ENCODE measurements at regions not wholly inside any gene's neighbourhood (a gene's known extent, or its start where the extent isn't known, plus 50 kb on each side); places are given as distances from the start of the nearest gene placed in this dataset.
"Not testable (repeated sequence)": the region's sequence is repeated elsewhere in the genome, so short reads cannot be mapped to it uniquely, and the experiment has no call there.

DNA sequence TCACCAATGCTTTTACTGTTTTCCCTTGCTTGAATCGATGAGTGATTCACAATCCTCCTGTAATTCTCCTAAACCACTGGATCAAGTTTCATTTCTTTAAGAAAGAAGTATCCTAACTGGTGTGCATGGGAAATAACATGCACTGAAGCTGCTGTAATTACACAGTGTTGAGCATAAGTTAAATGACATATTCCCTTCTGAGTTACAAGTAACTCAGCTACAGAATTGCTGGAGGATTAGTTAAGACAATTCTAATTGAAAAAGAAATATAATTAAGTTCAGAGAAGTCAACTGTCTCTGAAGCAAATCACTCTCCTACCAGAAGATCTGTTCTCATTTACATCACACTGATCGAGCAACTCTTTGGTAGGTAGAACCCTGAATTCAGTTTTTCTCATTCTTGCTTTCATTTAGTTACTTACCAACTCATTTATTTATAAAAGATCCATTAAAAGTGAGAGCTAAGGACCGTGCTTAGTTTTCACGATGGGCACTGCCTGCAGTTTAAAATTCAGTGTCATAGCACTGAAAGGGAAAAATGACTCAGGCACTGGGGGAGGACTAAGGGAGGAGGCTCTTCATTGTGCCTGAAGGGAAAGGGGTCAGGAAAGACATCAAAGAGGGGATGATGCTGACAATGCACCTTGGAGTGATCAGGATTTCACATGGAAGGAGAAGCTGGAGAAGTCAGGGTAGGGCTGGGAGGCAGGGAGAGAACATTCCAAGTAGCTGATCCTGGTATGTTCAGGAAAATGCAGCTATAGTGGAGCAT is 327.2 kb downstream of the EMP1 start:
- Histone ChIP-seq H3K9me3 (ENCODE audit: control insufficient read depth in 4 of 4, insufficient read depth in 3 of 4, low read length in 3 of 4) (no peaks in the 10 kb centered on the region), H3K27me3 (ENCODE audit: control insufficient read depth in 3 of 3, insufficient read depth in 3 of 3, low read length in 2 of 3) (no peaks in the 10 kb centered on the region), H3K27ac (ENCODE audit: low read depth in 1 of 2, low read length in 1 of 2) (no peak overlapping the region), H3K36me3 (ENCODE audit: control insufficient read depth in 4 of 4, insufficient read depth in 4 of 4, low read length in 4 of 4) (no peaks in the 10 kb centered on the region), H3K4me3 (no peak overlapping the region), H3K4me1 (ENCODE audit: control insufficient read depth in 5 of 5, insufficient read depth in 5 of 5, low read length in 5 of 5) (peaks cover 0 to 2% (median 0%) of the 10 kb centered on the region in 5 donors), H3K9ac (ENCODE audit: insufficient read depth in 1 of 2, low read length in 2 of 2) (no peak overlapping the region)
- no peak for DNase-seq
- 78 to 80% methylated on average over 4 of the region's 4 CpGs for WGBS, 2 donors
- no peak for ATAC-seq (ENCODE audit: insufficient read depth, low FRiP score)
- TF ChIP-seq, protein P1, sequence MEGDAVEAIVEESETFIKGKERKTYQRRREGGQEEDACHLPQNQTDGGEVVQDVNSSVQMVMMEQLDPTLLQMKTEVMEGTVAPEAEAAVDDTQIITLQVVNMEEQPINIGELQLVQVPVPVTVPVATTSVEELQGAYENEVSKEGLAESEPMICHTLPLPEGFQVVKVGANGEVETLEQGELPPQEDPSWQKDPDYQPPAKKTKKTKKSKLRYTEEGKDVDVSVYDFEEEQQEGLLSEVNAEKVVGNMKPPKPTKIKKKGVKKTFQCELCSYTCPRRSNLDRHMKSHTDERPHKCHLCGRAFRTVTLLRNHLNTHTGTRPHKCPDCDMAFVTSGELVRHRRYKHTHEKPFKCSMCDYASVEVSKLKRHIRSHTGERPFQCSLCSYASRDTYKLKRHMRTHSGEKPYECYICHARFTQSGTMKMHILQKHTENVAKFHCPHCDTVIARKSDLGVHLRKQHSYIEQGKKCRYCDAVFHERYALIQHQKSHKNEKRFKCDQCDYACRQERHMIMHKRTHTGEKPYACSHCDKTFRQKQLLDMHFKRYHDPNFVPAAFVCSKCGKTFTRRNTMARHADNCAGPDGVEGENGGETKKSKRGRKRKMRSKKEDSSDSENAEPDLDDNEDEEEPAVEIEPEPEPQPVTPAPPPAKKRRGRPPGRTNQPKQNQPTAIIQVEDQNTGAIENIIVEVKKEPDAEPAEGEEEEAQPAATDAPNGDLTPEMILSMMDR (IDR thresholded peaks at IDR 0.05; ENCODE audit: control extremely low read depth, extremely low read depth), result no peak

DNA sequence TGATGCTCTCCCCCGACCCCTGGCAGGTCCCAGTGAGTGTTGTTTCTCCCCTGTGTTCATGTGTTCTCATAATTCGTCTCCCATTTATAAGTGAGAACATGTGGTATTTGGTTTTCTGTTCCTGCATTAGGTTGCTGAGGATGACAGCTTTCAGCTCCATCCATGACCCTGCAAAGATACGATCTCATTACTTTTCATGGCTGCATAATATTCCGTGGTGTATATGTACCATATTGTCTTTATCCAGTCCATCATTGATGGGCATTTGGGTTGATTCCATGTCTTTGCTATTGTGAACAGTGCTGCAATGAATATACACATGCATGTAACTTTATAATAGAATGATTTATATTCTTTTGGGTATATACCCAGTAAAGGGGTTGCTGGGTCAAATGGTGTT is 321.5 kb downstream of the EMP1 start:
- H3K4me3 ChIP-seq; H3K4me1 ChIP-seq (ENCODE audit: control insufficient read depth in 5 of 5, insufficient read depth in 5 of 5, low read length in 5 of 5); ATAC-seq (ENCODE audit: insufficient read depth, low FRiP score); DNase-seq; H3K9ac ChIP-seq (ENCODE audit: insufficient read depth in 1 of 2, low read length in 2 of 2); H3K36me3 ChIP-seq (ENCODE audit: control insufficient read depth in 4 of 4, insufficient read depth in 4 of 4, low read length in 4 of 4); H3K27me3 ChIP-seq (ENCODE audit: control insufficient read depth in 3 of 3, insufficient read depth in 3 of 3, low read length in 2 of 3); H3K9me3 ChIP-seq (ENCODE audit: control insufficient read depth in 4 of 4, insufficient read depth in 3 of 4, low read length in 3 of 4); H3K27ac ChIP-seq (ENCODE audit: low read depth in 1 of 2, low read length in 1 of 2): not testable (repeated sequence)
- 90 to 92% methylated on average over 4 of the region's 4 CpGs for WGBS, 2 donors

DNA sequence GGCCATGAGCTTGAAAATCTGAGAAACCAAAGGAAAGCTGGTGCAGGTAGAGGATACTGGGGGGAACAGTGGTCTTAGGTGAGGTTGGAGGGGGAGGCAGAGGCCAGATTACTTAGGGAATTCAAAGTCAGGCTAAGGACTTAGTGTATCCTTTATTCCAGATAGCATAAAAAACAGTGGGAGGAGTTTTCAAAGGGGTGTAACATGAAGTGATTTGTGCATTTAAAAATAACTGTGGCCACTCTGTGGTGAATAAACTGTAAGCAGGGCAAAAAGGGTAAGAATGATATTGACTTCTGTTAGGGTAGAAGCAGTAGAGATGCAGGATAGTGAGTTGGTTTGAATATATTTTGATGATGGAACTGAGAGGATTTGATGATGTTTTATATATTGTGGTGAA is 313.2 kb downstream of the EMP1 start:
- H3K9ac ChIP-seq (ENCODE audit: insufficient read depth in 1 of 2, low read length in 2 of 2), result no peak overlapping the region
- DNase-seq (no peak), ATAC-seq (ENCODE audit: insufficient read depth, low FRiP score) (no peak)
- no peaks in the 10 kb centered on the region for H3K4me1 ChIP-seq (ENCODE audit: control insufficient read depth in 5 of 5, insufficient read depth in 5 of 5, low read length in 5 of 5)
- peaks cover 0 to 4% (median 0%) of the 10 kb centered on the region in 4 donors for H3K9me3 ChIP-seq (ENCODE audit: control insufficient read depth in 4 of 4, insufficient read depth in 3 of 4, low read length in 3 of 4)
- H3K36me3 ChIP-seq (ENCODE audit: control insufficient read depth in 4 of 4, insufficient read depth in 4 of 4, low read length in 4 of 4), result no peaks in the 10 kb centered on the region
- no peaks in the 10 kb centered on the region for H3K27me3 ChIP-seq (ENCODE audit: control insufficient read depth in 3 of 3, insufficient read depth in 3 of 3, low read length in 2 of 3)
- H3K4me3 ChIP-seq, result no peak overlapping the region
- no peak overlapping the region for H3K27ac ChIP-seq (ENCODE audit: low read depth in 1 of 2, low read length in 1 of 2)
- TF ChIP-seq, protein P1 (IDR thresholded peaks at IDR 0.05; ENCODE audit: control extremely low read depth, extremely low read depth), result no peak

DNA sequence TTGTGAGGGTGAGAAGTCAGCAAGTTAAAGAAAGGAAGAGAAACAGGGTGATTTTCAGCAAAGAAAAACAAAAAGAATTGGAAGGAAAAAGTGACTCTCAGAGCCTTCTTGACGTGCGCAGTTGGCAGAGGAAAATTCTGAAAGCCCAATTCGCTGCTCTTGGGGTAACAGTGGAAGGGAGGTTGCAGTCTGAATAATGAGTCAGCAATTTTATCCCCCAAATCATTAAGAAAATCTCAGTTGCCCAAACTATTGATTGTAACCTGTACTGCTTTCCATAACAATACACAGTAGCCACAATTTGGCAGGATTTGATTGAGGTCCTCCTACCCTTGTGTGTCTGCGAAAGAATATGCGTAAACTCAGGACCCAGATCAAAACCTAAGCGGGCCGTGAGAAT is 309.1 kb downstream of the EMP1 start:
- no peaks in the 10 kb centered on the region for H3K27me3 ChIP-seq (ENCODE audit: control insufficient read depth in 3 of 3, insufficient read depth in 3 of 3, low read length in 2 of 3)
- TF ChIP-seq, protein P1 (IDR thresholded peaks at IDR 0.05; ENCODE audit: control extremely low read depth, extremely low read depth), result no peak
- H3K9me3 ChIP-seq (ENCODE audit: control insufficient read depth in 4 of 4, insufficient read depth in 3 of 4, low read length in 3 of 4), result no peaks in the 10 kb centered on the region
- WGBS, 2 donors, result 83 to 94% methylated on average over 7 of the region's 7 CpGs
- DNase-seq, result no peak
- H3K36me3 ChIP-seq (ENCODE audit: control insufficient read depth in 4 of 4, insufficient read depth in 4 of 4, low read length in 4 of 4), result no peaks in the 10 kb centered on the region
- no peak for ATAC-seq (ENCODE audit: insufficient read depth, low FRiP score)
- no peak overlapping the region for H3K27ac ChIP-seq (ENCODE audit: low read depth in 1 of 2, low read length in 1 of 2)
- H3K4me1 ChIP-seq (ENCODE audit: control insufficient read depth in 5 of 5, insufficient read depth in 5 of 5, low read length in 5 of 5), result peaks cover 0 to 3% (median 0%) of the 10 kb centered on the region in 5 donors
- no peak overlapping the region for H3K4me3 ChIP-seq
- H3K9ac ChIP-seq (ENCODE audit: insufficient read depth in 1 of 2, low read length in 2 of 2), result no peak overlapping the region
